Glomerular visceral epithelial cell (primary cell): ENCODE measurements at regions not wholly inside any gene's neighbourhood (a gene's known extent, or its start where the extent isn't known, plus 50 kb on each side); places are given as distances from the start of the nearest gene placed in this dataset.
"Not testable (repeated sequence)": the region's sequence is repeated elsewhere in the genome, so short reads cannot be mapped to it uniquely, and the experiment has no call there.

Experiments used
- DNase-seq: peaks from one replicate; pipeline ENCODE4 v3.0.0-alpha.2; 2016; ENCODE audit errors: extremely low spot score

DNA sequence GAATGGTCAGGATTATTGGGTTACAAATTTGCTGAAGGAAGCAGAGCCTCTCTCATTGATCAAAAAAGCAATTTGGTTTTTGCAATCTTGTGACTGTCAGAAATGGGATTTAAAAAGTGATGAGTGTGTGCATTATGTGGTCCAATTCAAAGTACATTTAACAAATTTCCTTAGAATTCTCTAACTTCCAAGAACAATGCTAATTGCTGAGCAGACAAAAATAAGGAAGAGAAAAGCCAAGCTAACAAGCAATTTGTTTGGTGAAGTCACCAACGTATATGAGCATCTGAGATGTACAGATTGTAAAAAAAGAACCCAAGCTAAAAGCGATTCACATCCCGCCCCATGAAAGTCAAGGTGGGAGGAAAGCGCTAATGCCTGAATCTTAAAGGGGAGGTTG, 1643.9 kb downstream of the CDH8 start:
- no peak for DNase-seq

DNA sequence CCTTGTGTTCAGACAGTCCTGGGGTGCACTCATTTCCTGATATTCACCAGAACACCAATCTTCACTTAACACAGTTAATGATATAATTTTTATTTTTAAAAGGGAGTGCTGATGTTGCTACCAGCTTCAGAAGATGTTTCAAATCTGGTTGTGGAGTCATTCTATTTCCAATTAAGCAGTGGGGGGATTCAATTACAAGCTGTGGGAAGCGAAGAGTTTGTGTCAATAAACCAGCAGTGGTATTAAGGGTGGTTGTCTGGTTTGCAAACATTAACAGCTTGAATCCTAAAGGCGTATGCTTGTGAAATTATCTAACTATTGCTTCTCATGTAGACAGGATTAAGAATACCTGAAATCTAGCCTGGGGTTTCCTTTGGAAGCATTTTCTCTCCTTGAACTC, 1637.5 kb upstream of the GOT2 start:
- no peak for DNase-seq

DNA sequence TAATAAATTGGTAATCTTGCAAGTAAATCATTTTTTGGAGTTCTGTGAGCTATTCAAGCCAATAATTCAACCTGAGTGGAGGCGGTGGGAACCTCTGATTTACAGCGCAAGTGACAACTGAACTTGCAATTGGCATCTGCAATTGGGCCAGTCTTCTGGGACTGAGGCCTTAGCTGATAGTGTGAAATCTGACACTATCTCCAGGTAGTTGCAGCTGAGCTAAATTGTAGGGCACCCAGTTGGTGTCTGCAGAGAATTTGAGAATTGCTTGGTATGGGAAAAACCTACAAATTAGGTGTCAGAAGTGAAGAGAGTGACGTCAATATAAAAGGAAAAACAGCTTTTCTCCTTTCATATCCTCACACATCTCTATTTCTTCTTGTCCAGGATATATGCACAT, 1633.6 kb upstream of the GOT2 start:
- no peak for DNase-seq

DNA sequence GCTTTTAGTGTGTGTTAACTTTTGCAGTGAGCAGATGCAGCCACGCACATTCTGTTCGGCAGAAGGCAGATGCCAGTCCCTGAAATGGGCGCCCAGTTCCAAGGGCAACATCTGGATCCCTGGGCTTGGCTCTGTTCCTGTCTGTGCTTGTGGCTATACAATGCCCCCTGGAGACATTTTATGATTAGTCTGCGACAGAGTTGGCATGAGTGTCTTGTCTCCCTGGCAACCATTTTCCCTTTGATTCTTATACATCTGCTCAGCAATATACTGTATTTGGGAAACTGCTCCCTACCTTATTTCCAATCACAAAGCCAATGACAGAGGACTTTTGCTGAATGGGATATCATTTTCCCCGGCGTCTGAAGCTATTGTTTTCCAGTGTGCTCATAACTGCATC, 1629.5 kb upstream of the GOT2 start:
- no peak for DNase-seq

- not testable (repeated sequence) for DNase-seq
Measured at GRCh38 chr16:60359866-60360265, 1625.8 kb upstream of the GOT2 start.

GRCh38 chr16:60359412-60359811, 1625.3 kb upstream of the GOT2 start:
- DNase-seq, result not testable (repeated sequence)

- DNase-seq, result not testable (repeated sequence)
Measured at GRCh38 chr16:60357876-60358522, 1623.9 kb upstream of the GOT2 start.

DNA sequence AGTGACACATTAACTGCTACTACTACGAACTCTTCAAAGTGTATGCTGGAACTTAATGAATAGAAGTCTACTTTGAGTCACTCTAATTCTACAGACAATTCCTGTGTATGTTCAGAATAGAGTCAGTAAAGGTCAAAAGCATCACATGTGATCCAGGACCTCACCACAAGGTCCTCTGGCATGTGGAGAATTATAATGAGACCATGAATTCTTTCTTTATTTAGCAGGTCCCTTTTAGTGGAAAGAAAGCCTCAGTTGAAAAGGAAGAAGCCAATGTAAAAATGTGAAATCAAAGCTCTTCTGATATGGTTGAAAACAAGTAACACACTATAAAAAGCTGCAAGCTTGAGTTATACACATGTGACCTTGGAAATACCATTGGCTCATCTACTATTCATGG, 1612.1 kb upstream of the GOT2 start:
- DNase-seq, result no peak

GRCh38 chr16:60337671-60338070, 1603.6 kb upstream of the GOT2 start:
- no peak for DNase-seq

DNA sequence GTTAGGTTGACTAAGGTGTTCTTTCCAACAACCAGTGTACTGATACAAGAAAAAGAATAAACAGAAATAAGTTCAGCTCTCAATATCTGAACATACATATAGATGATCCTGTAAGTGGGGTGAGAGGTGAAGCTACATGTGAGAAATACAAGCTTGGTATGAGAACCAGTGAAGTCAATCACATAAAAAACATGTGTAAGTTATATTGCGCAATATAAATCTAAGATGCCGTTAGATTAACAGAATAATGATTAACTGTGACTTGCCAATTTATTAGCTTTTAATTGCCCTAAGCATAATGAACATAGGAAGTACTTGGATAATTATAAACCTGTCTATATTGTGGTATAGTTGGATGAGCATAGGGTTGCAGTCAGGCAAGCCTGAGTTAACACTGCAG, 1597.1 kb upstream of the GOT2 start:
- DNase-seq, result no peak

GRCh38 chr16:60329108-60329507, 1595.0 kb upstream of the GOT2 start:
- no peak for DNase-seq

DNA sequence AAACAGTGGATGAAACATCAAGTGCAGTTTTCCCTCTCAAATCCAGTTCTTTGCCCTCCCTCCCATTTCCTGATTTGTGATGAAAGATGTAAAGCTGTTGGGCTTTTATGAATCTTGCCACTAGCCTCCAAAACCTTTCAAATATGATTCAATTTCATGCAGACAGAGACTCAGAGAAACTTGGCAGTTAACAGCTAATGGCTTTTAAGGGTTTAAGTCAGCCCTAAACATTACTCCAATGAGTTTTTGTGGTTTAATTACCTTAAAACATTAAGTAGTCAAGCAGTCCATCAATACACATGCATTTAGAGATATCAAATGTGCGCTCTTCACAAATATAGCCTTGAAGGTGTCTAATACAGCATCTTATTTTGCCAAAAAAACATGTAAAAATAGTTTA, 1594.0 kb upstream of the GOT2 start:
- DNase-seq, result no peak

DNA sequence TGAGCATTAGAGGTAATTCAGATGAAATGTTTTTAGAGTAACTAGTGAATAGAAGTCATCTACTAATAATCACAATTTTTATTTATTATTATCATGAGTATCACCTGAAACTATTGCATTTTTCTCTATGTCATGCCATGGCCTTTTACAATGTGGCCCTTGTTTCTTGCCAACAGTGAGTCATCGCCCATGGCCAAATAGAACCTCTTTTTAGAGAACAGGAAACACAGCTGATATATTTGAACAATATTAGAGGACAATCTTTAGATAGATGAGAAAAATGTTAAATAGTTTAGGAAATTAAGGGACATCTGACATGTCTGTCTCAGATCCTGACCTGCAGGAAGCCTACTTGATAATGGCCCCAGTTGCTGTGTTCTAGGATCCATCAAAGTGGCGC, 1584.4 kb upstream of the GOT2 start:
- DNase-seq, result no peak

- no peak for DNase-seq
Measured at GRCh38 chr16:60310846-60311445, 1576.8 kb upstream of the GOT2 start.

DNA sequence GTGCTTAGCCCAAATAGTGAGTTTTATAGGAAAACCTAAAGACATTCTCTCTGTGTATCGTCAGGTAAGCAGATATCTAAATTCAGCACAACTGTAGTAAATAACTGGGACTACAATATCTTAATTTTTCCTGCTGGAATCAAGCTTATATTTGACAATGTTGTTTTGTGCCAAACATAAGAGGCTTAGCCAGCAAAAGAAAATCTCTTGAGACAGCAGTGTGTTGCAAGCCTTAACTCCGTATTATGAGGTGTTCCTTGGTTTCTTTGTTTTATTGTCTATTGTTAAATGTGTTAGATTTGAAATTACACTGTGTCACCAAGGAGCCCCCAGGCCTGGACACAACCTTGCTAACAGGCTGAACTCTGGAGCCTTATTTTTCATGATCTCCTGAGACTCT, 1570.6 kb upstream of the GOT2 start:
- DNase-seq, result no peak

DNA sequence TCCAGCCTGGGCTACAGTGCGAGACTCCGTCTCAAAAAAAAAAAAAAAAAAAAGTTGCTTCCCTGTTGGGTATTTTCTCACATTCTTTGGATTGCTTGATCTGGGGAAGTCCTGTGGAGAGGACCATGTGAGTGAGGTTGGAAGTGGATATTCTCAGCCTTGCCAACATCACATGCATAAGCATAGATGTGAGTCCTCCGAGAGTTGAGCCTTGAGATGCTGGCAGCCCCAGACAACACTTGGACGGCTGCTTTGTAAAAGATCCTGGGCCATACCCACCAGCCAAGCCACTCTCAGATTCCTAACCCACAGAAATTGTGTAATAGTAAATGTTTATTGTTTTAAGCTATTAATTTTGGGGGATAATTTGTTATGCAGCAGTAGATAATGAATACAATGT, 1570.0 kb upstream of the GOT2 start:
- no peak for DNase-seq

DNA sequence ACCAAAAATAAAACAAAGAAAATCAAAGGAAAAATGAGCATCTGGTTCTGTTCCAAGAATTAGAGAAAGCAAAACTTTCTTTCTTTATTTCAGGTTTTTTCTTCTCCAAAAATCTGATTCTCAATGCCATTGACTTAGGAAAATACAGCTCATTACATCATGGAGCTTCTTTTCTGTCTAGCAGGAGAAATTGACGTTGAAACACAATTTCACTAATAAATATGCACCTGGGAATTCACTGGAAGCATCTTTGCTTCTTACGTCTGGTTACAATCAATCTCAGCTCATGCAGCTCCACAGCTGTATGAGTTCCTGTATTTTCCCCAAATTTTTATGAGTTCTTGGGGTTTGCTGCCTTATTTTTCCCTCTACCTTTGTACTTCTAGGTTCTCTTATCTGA, 1568.6 kb upstream of the GOT2 start:
- no peak for DNase-seq

- DNase-seq, result no peak
Measured at GRCh38 chr16:60302261-60302660, 1568.1 kb upstream of the GOT2 start.

GRCh38 chr16:60299241-60299776, 1565.2 kb upstream of the GOT2 start:
- no peak for DNase-seq

- no peak for DNase-seq
Measured at GRCh38 chr16:60295451-60295850, 1561.3 kb upstream of the GOT2 start.

DNA sequence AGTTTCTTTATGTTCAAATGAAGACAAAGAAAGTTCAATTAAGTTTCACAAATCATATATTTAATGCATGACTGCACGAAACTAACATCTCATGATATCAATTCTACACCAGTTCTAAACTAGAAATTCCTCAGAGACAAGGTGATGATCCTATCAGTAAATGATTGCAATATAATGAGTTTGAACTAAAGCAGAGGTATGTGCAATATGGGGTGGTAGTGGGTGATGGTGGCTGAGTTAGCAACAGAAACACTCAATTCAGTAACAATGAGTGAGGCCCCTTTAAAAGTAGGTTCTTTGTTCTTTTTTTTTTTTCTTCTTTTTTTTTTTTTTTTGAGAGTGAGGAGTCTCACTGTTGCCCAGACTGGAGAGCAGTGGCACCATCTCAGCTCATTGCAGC, 1551.7 kb upstream of the GOT2 start:
- DNase-seq, result no peak

DNA sequence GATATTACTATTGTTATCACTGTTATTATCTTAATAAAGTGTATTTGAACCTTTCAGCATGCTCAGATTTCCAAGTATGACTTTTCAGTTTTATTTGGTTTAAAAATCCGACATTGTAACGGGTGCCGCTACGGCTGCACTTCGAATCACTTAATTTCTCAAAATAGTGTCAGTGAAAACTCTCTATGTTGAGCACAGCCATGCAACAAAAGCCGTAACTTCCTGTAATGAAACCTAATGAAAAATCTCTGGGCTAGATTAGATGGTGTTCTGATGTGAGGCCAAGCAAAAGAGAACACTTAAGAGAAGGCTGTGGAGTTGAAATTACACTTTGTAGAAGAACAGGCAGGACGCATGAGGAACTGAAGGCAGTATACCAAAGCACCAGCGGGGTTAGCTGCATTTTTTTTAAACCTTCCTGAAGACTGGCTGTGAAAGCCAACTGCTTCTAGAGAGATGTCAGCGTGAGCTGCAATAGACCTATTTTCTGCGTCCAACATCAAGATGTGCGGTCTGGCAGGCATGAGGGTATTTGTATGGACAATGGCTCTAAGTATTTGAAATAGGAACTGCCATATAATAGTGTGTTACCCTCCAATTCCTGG, 1545.0 kb upstream of the GOT2 start:
- DNase-seq, result no peak

- DNase-seq, result no peak
Measured at GRCh38 chr16:60274431-60275019, 1540.4 kb upstream of the GOT2 start.
